ENCODE measurements at regions not wholly inside any gene's neighbourhood (a gene's known extent, or its start where the extent isn't known, plus 50 kb on each side); places are given as distances from the start of the nearest gene placed in this dataset.

GRCh38 chr10:111934931-111935330, 248.6 kb downstream of the GPAM start:
- no peak for DNase-seq

GRCh38 chr10:111936143-111936542, 247.4 kb downstream of the GPAM start:
- no peak for DNase-seq

- DNase-seq = no peak
Measured at GRCh38 chr10:111944331-111944730, 239.2 kb downstream of the GPAM start.

- no peak for DNase-seq
Measured at GRCh38 chr10:111953949-111954348, 229.6 kb downstream of the GPAM start.

DNA sequence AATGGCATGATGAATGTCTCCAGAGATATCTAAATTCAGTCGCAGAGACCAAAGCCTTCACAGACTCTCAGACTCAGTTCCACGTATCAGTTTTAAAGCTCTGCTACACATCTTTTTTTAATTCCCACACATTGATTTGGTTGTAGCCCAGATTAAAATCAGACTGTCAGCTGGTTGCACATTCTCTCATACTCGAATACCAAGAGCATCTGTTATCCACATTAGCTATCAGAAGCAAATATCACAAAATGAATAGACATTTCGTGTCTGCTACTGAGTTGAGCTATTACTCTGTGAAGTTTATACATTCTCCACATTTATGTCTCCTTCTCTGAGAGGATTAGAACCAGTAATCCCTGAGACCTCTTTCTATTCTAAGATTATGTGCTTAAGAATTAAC, 229.2 kb downstream of the GPAM start:
- DNase-seq = no peak

DNA sequence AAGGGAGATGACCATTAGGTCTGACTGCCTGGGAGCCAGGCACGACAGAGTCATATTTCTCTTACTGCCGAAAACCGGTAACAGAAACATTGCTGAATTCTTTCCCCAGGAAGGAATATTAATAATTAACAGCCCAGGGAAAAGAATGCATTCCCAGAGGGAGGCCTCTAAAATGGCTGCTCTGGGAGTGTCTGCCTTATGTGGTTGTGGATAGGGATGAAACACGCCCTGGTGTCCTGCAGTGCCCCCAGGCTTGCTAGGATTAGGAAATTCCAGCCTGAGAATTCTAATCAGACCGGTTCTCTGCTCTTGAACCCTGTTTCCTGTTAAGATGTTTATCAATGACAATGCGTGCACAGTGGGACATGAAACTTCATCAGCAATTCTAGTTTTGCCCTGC, 226.7 kb downstream of the GPAM start:
- no peak for DNase-seq

- no peak for DNase-seq
Measured at GRCh38 chr10:111962951-111963350, 220.6 kb downstream of the GPAM start.

DNA sequence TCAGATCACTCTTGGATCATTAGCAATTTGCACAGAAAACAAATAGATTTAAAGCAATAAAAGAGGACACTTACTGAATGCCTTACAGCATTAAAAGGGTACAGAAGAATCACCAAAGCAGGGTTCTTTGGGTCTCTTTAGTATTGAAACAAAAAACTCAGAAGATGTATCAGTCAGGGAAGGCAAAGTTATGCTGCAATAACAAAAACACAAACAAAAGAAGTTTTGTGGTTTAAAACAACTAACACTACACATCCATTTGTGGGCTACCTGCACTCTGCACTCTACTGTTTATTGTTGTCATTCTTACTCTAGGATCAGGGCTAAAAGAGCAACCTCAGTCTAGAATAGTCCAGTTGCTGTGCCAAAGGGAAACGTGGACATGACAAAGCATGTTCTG, 216.4 kb downstream of the GPAM start:
- DNase-seq = no peak

- no peak for DNase-seq
Measured at GRCh38 chr10:111967547-111967946, 216.0 kb downstream of the GPAM start.

DNA sequence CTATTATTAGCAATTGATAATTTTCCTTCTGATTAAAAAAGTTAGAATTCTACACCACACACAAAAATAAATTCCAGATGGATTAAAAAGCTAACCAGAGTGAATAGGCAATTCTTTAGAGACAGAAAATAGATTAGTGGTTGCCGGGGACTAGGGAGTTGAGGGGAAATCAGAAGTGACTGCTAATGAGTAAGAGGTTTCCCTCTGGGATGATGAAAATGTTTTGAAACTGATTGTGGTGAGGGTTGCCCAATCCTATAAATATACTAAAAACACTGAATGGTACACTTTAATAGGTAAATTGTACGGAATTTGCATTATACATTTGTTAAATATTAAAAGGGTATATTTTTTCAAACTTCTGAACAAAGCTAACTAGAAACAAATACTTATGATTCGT, 214.9 kb downstream of the GPAM start:
- DNase-seq = no peak

GRCh38 chr10:111970111-111970510, 213.5 kb downstream of the GPAM start:
- no peak for DNase-seq

GRCh38 chr10:111972109-111972508, 211.5 kb downstream of the GPAM start:
- DNase-seq = no peak

DNA sequence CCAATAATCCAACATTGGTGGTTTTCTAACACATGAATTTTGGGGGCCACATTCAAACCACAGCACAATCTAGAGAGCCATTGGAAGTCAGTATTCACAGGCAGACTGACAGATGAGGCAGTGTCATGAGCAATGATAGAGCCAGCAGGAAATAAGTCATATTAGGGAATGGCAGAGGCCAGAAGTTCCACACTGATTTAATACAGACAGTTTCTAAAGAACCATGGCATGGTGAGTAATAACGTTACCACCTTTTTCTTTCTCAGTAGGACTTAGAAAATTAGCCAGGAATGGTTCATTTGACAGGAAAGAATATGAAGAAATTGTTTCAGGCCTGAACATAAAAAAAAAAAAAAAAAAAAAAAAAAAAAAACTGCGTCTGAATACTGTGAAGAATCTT, 210.3 kb downstream of the GPAM start:
- no peak for DNase-seq

DNA sequence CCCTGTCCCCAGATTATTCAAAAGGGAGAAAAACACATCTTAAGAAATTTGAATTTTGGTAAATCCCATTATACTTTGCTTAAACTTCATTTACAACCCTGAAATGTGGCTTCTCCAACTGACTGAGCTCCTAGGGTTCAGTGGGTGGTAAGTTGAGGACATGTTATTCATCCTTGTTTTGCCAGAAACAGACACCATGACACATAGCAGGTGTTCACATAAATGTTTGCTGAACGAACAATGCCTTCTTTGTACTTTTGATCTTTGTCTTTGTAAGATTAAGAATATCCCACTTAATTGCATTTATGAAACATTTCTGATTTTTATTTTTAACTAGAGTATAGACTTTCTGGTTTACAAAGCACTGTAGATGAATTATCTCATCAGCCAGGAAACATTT, 209.7 kb downstream of the GPAM start:
- DNase-seq = no peak

DNA sequence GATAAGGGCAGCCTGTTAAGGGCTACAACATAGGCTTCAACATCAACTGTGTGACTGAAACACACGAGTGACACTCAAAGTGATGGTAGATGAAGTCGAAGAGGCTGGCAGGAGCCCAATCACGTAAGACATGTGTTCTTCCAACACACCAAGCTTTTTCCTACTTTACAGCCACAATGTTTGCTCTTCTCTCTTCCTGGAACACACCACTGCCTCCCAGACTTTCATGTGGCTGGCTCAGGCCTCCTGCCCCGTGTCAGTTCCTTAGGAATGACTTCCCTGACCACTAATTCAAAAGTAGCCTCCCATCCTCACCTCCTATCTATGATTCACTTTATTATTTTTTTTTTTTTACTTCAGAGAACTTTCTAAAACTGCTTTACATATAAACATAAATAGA, 209.2 kb downstream of the GPAM start:
- DNase-seq = no peak

DNA sequence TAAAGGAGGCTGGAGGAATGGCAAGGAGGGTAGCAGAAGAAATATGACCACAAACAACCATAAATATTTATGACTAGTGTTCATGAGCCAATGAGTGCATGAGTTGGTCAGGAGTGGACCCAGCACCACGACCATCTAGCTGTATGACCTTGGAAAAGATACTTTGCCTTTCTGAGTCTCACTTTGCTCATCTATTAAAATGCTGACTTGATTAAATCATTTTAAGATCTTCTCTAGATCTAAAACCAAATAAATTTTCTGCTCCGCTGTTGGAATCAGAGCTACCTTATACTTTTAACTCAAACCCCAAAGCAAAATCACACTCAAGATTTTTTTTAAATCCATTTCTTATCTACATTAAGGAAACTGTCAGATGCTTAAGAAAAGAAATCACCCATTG, 207.0 kb downstream of the GPAM start:
- DNase-seq = no peak

DNA sequence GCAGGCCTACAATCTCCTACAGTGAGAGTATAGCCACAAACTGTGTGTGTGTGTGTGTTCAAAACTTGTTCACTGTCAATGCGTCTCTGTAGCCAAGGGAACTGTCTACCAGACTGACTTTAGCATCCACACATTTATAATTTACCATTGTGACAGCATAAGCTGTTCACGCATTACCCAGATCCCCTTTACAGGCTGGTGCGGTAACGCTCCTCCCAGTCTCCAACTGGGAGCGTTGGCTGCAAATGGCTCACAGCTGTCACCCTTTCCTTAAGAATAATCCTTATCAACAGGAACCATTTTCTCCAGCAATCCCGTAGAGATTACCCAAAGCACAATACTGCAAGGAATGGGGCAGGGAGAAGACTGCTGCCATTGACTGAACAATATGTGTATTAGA, 199.5 kb downstream of the GPAM start:
- no peak for DNase-seq

GRCh38 chr10:111986079-111986478, 197.5 kb downstream of the GPAM start:
- DNase-seq = no peak

GRCh38 chr10:111988646-111989045, 194.9 kb downstream of the GPAM start:
- DNase-seq = no peak

DNA sequence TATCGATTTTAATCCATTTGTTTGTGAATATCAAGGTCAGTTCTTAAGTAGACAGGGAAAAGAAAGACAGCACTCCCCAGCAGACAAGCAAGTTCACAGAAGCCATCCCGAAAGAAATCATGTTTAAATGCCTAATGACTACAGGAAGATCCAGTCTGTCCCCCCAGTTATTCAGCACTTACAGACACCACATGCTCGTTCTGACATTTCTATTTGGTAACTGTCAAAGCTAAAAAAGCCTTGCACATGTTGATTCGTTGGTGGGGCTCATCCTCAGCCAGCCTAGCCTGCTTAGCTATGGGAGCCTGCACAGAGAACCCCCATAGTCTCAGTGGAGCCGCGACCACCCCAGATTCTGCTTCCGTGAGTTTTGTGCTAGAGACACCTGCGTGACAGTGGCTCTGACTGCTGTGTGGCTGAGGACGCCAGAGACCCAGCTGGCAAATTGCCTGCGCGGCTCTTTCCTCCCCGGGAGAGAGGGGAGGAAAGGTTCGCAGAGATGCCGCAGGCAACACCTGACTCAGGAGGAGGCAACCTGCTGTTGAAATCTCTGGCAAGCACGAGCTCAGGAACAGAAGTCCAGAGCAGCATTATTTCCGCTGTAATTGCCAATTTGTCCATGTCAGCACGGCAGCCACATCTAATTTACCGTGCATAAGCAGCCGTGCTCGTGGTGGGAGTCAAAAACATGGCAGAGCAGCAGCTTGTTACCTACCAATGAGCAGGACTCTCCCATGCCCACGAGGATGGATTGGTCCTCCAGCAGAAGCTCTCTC, 194.2 kb downstream of the GPAM start:
- no peak for DNase-seq

DNA sequence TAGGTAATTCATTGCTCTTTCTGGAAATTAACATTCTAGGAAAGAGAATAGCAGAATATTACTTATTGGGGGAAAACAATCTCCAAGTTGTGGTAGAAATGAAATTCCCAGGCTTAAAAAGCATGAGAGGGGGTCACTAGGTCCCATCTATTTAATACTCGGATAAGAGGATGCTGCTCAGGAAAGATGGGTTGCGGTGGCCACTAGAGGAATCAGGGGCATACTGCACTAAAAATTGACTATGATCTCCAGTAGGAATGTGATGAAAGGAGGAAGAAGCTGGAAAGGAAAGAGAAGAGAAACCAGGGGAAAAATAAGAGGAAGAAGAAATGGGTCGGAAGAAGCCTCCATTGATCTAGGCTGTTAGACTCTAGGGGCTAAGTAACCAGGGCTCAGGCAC, 192.8 kb downstream of the GPAM start:
- no peak for DNase-seq

DNA sequence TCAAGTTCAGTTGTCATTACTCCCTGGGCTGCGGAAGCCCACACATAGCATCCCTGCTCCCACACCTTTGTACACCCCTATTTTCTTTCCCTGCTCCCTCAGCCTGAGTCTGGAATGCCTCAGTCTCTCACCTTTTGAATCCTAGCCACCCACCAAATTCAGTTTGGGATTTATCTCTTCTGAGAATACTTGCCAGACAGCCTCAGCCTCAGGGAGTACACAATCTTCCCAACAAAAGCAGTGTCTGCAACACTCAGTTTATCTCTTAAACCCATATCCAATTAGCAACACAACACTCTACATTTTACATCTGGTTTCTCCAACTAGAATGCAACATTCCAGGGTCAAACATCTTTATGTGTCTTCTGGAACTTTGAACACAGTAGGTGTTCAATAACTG, 190.2 kb downstream of the GPAM start:
- no peak for DNase-seq

DNA sequence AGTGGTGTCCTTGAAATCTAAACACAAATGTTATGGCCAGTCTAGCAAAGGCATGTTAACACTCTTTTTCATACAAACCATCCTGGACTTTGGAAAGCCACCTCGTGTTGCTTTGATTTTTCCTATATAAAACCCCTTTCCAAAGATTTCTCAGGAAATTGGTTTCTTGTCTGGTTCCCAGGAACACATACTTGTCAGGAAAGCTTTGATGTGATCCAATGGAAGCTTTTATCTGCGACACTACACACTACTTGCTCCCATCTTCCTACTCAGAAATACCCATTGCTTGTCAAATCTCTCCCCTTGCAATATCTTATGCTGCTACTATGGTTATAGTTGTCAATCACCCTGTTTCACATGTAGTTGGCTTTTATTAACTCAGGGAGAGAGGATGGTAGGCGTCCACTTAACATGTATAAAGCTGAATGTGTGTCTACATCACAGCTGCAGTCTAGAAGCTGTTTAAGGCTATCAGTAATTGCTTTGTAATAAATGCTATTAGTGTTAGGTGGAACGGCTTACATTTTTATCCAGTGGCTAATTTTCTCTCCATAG, 189.6 kb downstream of the GPAM start:
- DNase-seq = no peak

DNA sequence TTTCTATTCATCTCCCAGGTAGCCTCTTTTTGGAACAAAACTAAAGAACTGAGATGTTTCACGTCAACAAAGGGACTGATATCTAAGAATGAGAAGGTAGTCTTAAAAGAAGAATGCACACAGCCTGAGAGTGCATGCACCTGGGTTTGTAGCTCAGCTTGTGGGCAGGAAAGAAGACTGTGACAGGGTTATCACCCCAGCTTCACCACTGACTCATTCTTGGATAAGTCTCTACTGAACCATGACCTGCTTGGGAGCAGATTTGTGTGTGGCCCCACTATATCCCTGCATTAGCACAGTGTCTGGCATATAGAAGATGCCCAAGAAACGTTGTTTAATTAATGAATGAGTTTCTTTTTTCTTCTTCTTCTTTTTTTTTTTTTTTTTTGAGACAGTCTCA, 187.5 kb downstream of the GPAM start:
- DNase-seq = no peak

GRCh38 chr10:111998728-111999127, 184.8 kb downstream of the GPAM start:
- no peak for DNase-seq
